H1 (cell line): ENCODE measurements at regions not wholly inside any gene's neighbourhood (a gene's known extent, or its start where the extent isn't known, plus 50 kb on each side); places are given as distances from the start of the nearest gene placed in this dataset.

Experiments
- TF ChIP-seq, protein P1 (sequence below): IDR thresholded peaks from 2 replicates; pipeline ENCODE4 v1.6.1; 2012; ENCODE audit warnings: low read length, inconsistent platforms
- TF ChIP-seq, protein P2 (sequence below): IDR thresholded peaks from 2 replicates; pipeline ENCODE4 v1.6.1; 2012; ENCODE audit warnings: inconsistent platforms

DNA sequence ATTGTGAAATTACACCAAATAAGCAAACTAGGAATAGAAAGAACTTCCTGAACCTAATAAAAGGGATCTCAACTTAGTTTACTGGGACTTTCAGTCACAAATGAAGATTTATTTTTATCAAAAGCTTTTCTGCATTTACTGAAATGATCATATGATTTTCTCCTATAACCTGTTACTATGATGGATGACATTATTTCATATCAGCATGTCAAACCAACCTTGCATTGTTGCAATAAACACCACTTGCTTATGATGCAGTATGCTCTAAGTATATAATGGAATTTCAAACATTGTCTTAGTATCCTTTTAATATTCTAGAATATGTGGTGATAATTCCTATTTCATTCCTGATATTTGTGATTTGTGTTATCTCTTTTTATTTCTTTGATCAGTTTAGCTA, 303.0 kb downstream of the CGGBP1 start (continued):
- TF ChIP-seq, protein P1, sequence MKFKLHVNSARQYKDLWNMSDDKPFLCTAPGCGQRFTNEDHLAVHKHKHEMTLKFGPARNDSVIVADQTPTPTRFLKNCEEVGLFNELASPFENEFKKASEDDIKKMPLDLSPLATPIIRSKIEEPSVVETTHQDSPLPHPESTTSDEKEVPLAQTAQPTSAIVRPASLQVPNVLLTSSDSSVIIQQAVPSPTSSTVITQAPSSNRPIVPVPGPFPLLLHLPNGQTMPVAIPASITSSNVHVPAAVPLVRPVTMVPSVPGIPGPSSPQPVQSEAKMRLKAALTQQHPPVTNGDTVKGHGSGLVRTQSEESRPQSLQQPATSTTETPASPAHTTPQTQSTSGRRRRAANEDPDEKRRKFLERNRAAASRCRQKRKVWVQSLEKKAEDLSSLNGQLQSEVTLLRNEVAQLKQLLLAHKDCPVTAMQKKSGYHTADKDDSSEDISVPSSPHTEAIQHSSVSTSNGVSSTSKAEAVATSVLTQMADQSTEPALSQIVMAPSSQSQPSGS, result no peak
- TF ChIP-seq, protein P2, sequence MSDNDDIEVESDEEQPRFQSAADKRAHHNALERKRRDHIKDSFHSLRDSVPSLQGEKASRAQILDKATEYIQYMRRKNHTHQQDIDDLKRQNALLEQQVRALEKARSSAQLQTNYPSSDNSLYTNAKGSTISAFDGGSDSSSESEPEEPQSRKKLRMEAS, result no peak
- TF ChIP-seq, all 59 proteins: peak for 0
